ENCODE measurements at regions not wholly inside any gene's neighbourhood (a gene's known extent, or its start where the extent isn't known, plus 50 kb on each side); places are given as distances from the start of the nearest gene placed in this dataset.
"Not testable (repeated sequence)": the region's sequence is repeated elsewhere in the genome, so short reads cannot be mapped to it uniquely, and the experiment has no call there.

DNA sequence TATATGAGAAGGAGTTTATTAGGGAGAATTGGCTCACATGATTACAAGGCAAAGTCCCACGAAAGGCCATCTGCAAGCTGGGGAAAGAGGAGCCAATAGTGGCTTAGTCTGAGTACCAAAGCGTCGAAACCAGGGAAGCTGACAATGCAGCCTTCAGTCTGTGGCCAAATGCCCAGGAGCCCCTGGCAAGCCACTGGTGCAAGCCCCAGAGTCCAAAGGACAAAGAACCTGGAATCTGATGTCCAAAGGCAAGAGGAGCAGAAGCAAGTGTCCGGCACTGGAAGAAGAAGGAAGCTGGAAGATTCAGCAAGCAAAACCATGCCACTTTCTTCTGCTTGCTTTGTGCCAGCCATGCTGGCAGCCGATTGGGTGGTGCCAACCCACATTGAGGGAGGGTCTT, 74.3 kb upstream of the NPAS2 start:
- Histone ChIP-seq H3K27me3 (no peaks in the 10 kb centered on the region), H3K4me1 (peaks cover 8% of the 10 kb centered on the region), H3K9me3 (no peaks in the 10 kb centered on the region), H3K36me3 (no peaks in the 10 kb centered on the region), H3K4me3 (no peak overlapping the region), H3K27ac (no peak overlapping the region)
- TF ChIP-seq POLR2A (IDR thresholded peaks at IDR 0.05) (no peak), POLR2AphosphoS5 (IDR thresholded peaks at IDR 0.05) (no peak), EP300 (IDR thresholded peaks at IDR 0.05) (no peak)
- TF ChIP-seq, protein P1, sequence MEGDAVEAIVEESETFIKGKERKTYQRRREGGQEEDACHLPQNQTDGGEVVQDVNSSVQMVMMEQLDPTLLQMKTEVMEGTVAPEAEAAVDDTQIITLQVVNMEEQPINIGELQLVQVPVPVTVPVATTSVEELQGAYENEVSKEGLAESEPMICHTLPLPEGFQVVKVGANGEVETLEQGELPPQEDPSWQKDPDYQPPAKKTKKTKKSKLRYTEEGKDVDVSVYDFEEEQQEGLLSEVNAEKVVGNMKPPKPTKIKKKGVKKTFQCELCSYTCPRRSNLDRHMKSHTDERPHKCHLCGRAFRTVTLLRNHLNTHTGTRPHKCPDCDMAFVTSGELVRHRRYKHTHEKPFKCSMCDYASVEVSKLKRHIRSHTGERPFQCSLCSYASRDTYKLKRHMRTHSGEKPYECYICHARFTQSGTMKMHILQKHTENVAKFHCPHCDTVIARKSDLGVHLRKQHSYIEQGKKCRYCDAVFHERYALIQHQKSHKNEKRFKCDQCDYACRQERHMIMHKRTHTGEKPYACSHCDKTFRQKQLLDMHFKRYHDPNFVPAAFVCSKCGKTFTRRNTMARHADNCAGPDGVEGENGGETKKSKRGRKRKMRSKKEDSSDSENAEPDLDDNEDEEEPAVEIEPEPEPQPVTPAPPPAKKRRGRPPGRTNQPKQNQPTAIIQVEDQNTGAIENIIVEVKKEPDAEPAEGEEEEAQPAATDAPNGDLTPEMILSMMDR (IDR thresholded peaks at IDR 0.05) = no peak
- no peak for DNase-seq (ENCODE audit: low spot score in 2 of 2)
- 90% methylated on average over 5 of the region's 5 CpGs for WGBS

DNA sequence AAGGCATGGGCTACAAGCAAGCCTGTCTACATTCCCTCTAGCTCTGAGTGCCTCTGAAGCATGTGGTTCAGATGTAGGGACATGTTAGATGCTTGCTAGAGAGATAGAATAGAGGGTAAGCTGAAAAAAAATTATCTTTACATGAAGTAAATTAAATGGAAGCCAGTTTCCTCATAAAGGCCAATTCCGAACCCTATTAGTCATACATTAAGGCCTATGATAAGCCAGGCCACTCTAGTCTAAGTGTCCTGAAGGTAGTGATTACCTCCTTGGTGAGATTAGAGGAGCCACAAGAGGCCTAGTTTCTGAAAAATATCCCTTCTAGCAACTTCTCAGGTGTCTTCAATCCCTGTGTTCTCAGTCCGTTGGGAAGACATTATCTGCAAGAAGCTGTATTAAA, 72.4 kb upstream of the NPAS2 start:
- no peak for DNase-seq (ENCODE audit: low spot score in 2 of 2)
- Histone ChIP-seq H3K27me3 (no peaks in the 10 kb centered on the region), H3K36me3 (no peaks in the 10 kb centered on the region), H3K4me1 (peaks cover 19% of the 10 kb centered on the region), H3K4me3 (no peak overlapping the region), H3K9me3 (no peaks in the 10 kb centered on the region), H3K27ac (no peak overlapping the region)
- 69% methylated on average over 2 of the region's 2 CpGs for WGBS
- no peak for TF ChIP-seq EP300 (IDR thresholded peaks at IDR 0.05)
- no peak for TF ChIP-seq POLR2AphosphoS5 (IDR thresholded peaks at IDR 0.05)
- no peak for TF ChIP-seq POLR2A (IDR thresholded peaks at IDR 0.05)
- TF ChIP-seq, protein P1 (IDR thresholded peaks at IDR 0.05) = no peak

DNA sequence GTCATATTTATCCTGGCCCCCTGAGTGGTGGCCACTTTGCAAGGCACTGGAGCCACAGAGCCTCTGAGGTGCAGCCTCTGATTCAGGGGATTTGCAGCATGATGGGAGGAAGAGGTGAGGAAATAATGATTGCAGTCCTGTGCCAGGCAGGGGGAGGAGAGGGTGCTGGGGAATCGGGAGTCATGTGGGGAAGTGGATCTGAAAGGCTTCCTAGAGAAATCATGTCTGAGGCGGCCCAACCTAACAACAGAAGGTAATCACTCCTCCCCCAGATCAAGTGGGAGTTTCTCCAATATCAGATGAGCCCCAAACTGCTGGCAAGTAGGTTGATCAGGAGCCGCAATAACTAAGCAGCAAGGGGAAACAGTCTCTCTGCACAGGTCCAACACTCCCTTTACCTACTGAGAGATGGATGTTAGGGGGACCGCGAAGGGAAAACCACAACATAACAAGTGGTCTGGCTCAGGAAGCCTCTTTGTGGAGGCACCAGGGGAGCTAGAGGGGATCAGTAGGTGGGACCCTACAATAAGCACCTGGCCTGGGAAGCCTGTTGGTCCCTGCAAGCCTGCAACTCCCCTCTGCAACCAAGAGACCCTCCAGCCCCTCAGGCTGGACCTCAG, 71.8 kb upstream of the NPAS2 start:
- H3K27ac ChIP-seq = no peak overlapping the region
- no peak for DNase-seq (ENCODE audit: low spot score in 2 of 2)
- no peak overlapping the region for H3K4me3 ChIP-seq
- H3K9me3 ChIP-seq = no peaks in the 10 kb centered on the region
- H3K4me1 ChIP-seq = peaks cover 19% of the 10 kb centered on the region
- WGBS = 83% methylated on average over 5 of the region's 5 CpGs
- TF ChIP-seq, protein P1 (IDR thresholded peaks at IDR 0.05) = no peak
- TF ChIP-seq EP300 (IDR thresholded peaks at IDR 0.05) (no peak), POLR2A (IDR thresholded peaks at IDR 0.05) (no peak), POLR2AphosphoS5 (IDR thresholded peaks at IDR 0.05) (no peak)
- H3K36me3 ChIP-seq = no peaks in the 10 kb centered on the region
- H3K27me3 ChIP-seq = no peaks in the 10 kb centered on the region

DNA sequence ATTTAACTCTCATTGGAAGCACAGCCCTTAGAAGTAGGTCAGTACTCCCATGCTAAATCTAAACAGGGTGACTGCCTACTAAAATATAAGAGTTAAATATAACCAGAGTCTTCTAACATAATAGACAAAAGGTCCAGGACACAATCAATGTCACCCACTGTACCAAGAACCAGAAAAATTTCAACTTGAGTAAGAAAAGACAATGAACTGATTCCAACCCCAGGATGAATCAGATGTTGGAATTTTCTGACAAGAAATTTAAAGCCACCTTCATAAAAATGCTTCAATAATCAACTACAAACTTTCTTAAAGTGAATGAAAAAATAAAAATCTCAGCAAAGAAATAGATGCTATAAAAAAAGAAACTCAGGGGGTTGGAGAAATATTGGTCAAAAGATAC, 71.3 kb upstream of the NPAS2 start:
- H3K27me3 ChIP-seq = no peaks in the 10 kb centered on the region
- TF ChIP-seq POLR2A (IDR thresholded peaks at IDR 0.05) (no peak), EP300 (IDR thresholded peaks at IDR 0.05) (no peak), POLR2AphosphoS5 (IDR thresholded peaks at IDR 0.05) (no peak)
- TF ChIP-seq, protein P1 (IDR thresholded peaks at IDR 0.05) = no peak
- H3K4me1 ChIP-seq = peaks cover 21% of the 10 kb centered on the region
- no peaks in the 10 kb centered on the region for H3K9me3 ChIP-seq
- no peak overlapping the region for H3K27ac ChIP-seq
- no peak for DNase-seq (ENCODE audit: low spot score in 2 of 2)
- no peaks in the 10 kb centered on the region for H3K36me3 ChIP-seq
- no peak overlapping the region for H3K4me3 ChIP-seq

DNA sequence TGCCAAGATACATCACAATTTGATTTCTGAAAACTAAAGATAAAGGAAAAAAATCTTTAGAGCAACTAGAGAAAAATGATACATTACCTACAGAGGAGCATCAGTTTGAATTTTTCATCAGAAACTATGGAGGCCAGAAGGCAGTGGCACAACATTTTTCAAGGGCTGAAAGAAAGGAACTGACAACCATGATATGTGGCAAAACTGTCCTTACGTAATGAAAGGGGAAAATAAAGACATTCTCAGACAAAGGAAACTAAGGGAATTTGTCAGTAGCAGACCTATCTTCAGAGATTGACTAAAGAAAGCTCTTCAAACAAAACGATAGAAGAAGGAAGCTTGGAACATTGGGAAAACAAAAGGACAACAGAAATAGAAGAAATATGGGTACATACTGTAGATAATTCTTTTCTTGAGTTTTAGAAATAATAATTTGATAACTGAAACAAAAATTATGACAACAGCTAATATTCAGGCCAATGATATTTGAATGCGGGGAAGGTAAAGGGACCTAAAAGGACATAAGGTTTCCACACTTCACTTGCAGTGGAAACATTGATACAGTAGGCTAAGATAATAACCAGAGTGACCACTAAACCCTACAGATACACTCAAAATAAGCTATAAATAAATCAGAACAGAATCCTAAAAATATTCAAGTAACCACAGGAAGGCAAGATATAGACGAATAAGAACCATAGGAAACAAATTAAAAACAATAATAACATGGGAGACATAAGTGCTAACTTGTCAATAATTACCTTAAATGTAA, 70.0 kb upstream of the NPAS2 start:
- Histone ChIP-seq H3K4me3 (no peak overlapping the region), H3K27me3 (no peaks in the 10 kb centered on the region), H3K4me1 (peaks cover 23% of the 10 kb centered on the region), H3K9me3 (no peaks in the 10 kb centered on the region), H3K27ac (no peak overlapping the region), H3K36me3 (no peaks in the 10 kb centered on the region)
- no peak for TF ChIP-seq POLR2A (IDR thresholded peaks at IDR 0.05)
- TF ChIP-seq, protein P1 (IDR thresholded peaks at IDR 0.05) = no peak
- no peak for TF ChIP-seq EP300 (IDR thresholded peaks at IDR 0.05)
- no peak for TF ChIP-seq POLR2AphosphoS5 (IDR thresholded peaks at IDR 0.05)
- no peak for DNase-seq (ENCODE audit: low spot score in 2 of 2)
- WGBS = 75% methylated on average over 4 of the region's 4 CpGs

DNA sequence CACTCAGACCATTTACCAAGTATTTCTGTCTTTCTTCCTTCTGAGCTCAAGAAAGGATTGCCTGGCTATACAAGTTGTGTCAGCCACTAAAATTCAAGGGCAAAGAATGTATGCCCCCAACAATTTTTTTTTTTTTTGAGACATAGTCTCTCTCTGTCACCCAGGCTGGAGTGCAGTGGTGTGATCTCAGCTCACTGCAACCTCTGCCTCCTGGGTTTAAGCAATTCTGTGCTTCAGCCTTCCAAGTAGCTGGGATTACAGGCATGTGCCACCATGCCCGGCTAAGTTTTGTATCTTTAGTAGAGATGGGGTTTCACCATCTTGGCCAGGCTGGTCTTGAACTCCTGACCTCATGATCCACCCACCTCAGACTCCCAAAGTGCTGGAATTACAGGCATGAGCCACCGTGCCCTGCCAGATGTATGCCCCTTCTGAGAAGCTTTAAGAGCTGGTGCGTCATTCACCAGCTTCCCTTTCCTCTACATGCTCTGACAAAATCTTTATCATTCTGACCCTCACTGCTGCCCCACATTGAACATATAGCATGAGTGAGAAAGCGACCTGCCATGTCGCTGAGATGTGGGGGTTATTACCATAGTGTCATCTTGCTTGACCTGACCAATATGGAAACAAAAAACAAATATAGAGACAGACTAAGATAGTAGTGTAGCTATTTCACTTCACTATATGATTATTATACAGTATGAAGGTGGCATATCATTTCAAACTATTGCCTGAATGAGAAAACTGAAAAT, 67.9 kb upstream of the NPAS2 start:
- H3K4me3 ChIP-seq; H3K27ac ChIP-seq; H3K36me3 ChIP-seq; DNase-seq (ENCODE audit: low spot score in 2 of 2); H3K9me3 ChIP-seq; H3K27me3 ChIP-seq: not testable (repeated sequence)
- H3K4me1 ChIP-seq = peaks cover 23% of the 10 kb centered on the region
- WGBS = 75% methylated on average over 5 of the region's 5 CpGs

Measured in suprapubic skin (tissue), 4 donors.